ENCODE measurements at regions not wholly inside any gene's neighbourhood (a gene's known extent, or its start where the extent isn't known, plus 50 kb on each side); places are given as distances from the start of the nearest gene placed in this dataset.
A peak's percentile ranks its signal among the peaks of the same experiment; 100 is the strongest.

GRCh38 chr5:89435347-89435746 is 552.4 kb upstream of the MEF2C start:
- FAIRE-seq (peak; percentile 91), DNase-seq (ENCODE audit: insufficient read length, low spot score) (no peak)
- TF ChIP-seq POLR2A (IDR thresholded peaks at IDR 0.05; ENCODE audit: low read depth, low read length) = peak; percentile 56; the same call in 1 of the 2 replicates
- no peak for TF ChIP-seq POLR2AphosphoS5 (IDR thresholded peaks at IDR 0.05; ENCODE audit: low read depth, low read length)
- 0 out of 2 replicates have a peak, but pooled peaks have one; percentile 4 for TF ChIP-seq SPI1 (IDR thresholded peaks at IDR 0.05; ENCODE audit: low read depth, low read length)
- peak; percentile 83; the same call in 1 of the 2 replicates for TF ChIP-seq POU2F2 (IDR thresholded peaks at IDR 0.05; ENCODE audit: low read depth, low read length)
- no peak; the same call in 1 of the 2 replicates for TF ChIP-seq TAF1 (IDR thresholded peaks at IDR 0.05; ENCODE audit: low read depth, low read length)
- no peak for TF ChIP-seq PAX5 (IDR thresholded peaks at IDR 0.05; ENCODE audit: insufficient read depth, low read length, severe bottlenecking)

DNA sequence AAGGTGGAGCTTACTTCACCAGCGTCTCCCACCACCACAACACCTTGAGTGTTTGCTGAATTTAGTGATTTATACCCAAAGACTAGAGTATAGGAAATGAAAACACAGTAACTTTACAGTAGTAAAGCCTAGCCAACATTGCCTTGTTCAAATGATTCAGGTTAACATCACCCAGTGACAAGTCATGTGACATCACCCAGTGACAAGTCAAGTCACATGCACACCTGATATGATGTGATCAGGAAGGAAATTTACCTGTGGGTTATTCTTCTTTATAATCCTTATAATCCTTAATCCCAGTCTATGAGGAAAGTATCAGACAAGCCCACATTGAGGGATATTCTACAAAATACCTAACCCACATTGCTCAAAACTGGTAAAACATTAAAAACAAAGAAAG is 545.6 kb upstream of the MEF2C start:
- no peak for TF ChIP-seq POLR2AphosphoS5 (IDR thresholded peaks at IDR 0.05; ENCODE audit: low read depth, low read length)
- no peak for TF ChIP-seq TAF1 (IDR thresholded peaks at IDR 0.05; ENCODE audit: low read depth, low read length)
- no peak for TF ChIP-seq SPI1 (IDR thresholded peaks at IDR 0.05; ENCODE audit: low read depth, low read length)
- no peak for TF ChIP-seq POLR2A (IDR thresholded peaks at IDR 0.05; ENCODE audit: low read depth, low read length)
- TF ChIP-seq PAX5 (IDR thresholded peaks at IDR 0.05; ENCODE audit: insufficient read depth, low read length, severe bottlenecking) = no peak
- DNase-seq (ENCODE audit: insufficient read length, low spot score) (no peak), FAIRE-seq (peak; percentile 79)

GRCh38 chr5:89425062-89425461 is 542.1 kb upstream of the MEF2C start:
- TF ChIP-seq SPI1 (IDR thresholded peaks at IDR 0.05; ENCODE audit: low read depth, low read length) (no peak), POLR2AphosphoS5 (IDR thresholded peaks at IDR 0.05; ENCODE audit: low read depth, low read length) (no peak), POLR2A (IDR thresholded peaks at IDR 0.05; ENCODE audit: low read depth, low read length) (no peak), TAF1 (IDR thresholded peaks at IDR 0.05; ENCODE audit: low read depth, low read length) (no peak), PAX5 (IDR thresholded peaks at IDR 0.05; ENCODE audit: insufficient read depth, low read length, severe bottlenecking) (no peak)
- no peak for DNase-seq (ENCODE audit: insufficient read length, low spot score)
- FAIRE-seq = peak; percentile 58

- FAIRE-seq (no peak), DNase-seq (ENCODE audit: insufficient read length, low spot score) (no peak)
- no peak for TF ChIP-seq SPI1 (IDR thresholded peaks at IDR 0.05; ENCODE audit: low read depth, low read length)
Measured at GRCh38 chr5:89421035-89421434, 538.1 kb upstream of the MEF2C start.

GRCh38 chr5:89418407-89419085 is 535.6 kb upstream of the MEF2C start:
- FAIRE-seq = no peak
- no peak for DNase-seq (ENCODE audit: insufficient read length, low spot score)
- TF ChIP-seq PAX5 (IDR thresholded peaks at IDR 0.05; ENCODE audit: insufficient read depth, low read length, severe bottlenecking) (no peak), POLR2AphosphoS5 (IDR thresholded peaks at IDR 0.05; ENCODE audit: low read depth, low read length) (no peak), POU2F2 (IDR thresholded peaks at IDR 0.05; ENCODE audit: low read depth, low read length) (no peak), POLR2A (IDR thresholded peaks at IDR 0.05; ENCODE audit: low read depth, low read length) (no peak), TAF1 (IDR thresholded peaks at IDR 0.05; ENCODE audit: low read depth, low read length) (no peak), SPI1 (IDR thresholded peaks at IDR 0.05; ENCODE audit: low read depth, low read length) (no peak)

- TF ChIP-seq TAF1 (IDR thresholded peaks at IDR 0.05; ENCODE audit: low read depth, low read length) (no peak), POU2F2 (IDR thresholded peaks at IDR 0.05; ENCODE audit: low read depth, low read length) (no peak), SPI1 (IDR thresholded peaks at IDR 0.05; ENCODE audit: low read depth, low read length) (no peak), POLR2A (IDR thresholded peaks at IDR 0.05; ENCODE audit: low read depth, low read length) (no peak), PAX5 (IDR thresholded peaks at IDR 0.05; ENCODE audit: insufficient read depth, low read length, severe bottlenecking) (no peak), POLR2AphosphoS5 (IDR thresholded peaks at IDR 0.05; ENCODE audit: low read depth, low read length) (no peak)
- FAIRE-seq = no peak
- no peak for DNase-seq (ENCODE audit: insufficient read length, low spot score)
Measured at GRCh38 chr5:89417990-89418389, 535.0 kb upstream of the MEF2C start.

GRCh38 chr5:89417515-89417914 is 534.5 kb upstream of the MEF2C start:
- no peak for FAIRE-seq
- TF ChIP-seq POLR2A (IDR thresholded peaks at IDR 0.05; ENCODE audit: low read depth, low read length) = no peak
- no peak for TF ChIP-seq POLR2AphosphoS5 (IDR thresholded peaks at IDR 0.05; ENCODE audit: low read depth, low read length)
- no peak for TF ChIP-seq TAF1 (IDR thresholded peaks at IDR 0.05; ENCODE audit: low read depth, low read length)
- TF ChIP-seq POU2F2 (IDR thresholded peaks at IDR 0.05; ENCODE audit: low read depth, low read length) = no peak

DNA sequence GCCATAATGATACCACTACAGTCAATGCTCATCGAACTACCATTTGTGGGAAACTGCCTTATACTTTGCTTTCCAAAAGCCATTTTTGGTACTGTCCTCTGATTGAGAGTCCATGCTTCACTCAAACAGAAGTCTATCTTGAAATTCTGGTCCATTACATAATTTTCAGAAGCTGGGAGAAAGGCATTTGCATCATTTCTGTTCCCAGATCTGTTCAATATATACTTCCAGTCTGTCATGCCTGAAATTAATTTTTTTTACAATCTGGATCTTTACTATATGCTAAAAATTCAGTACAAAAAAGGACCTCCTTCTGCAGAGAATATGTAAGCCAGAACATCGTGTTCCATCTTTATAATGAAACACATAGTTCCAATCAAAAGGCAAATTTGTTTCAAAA is 528.9 kb upstream of the MEF2C start:
- FAIRE-seq (no peak), DNase-seq (ENCODE audit: insufficient read length, low spot score) (no peak)
- TF ChIP-seq SPI1 (IDR thresholded peaks at IDR 0.05; ENCODE audit: low read depth, low read length) = no peak
- no peak for TF ChIP-seq PAX5 (IDR thresholded peaks at IDR 0.05; ENCODE audit: insufficient read depth, low read length, severe bottlenecking)
- TF ChIP-seq TAF1 (IDR thresholded peaks at IDR 0.05; ENCODE audit: low read depth, low read length) = no peak
- no peak for TF ChIP-seq POLR2A (IDR thresholded peaks at IDR 0.05; ENCODE audit: low read depth, low read length)
- no peak for TF ChIP-seq POLR2AphosphoS5 (IDR thresholded peaks at IDR 0.05; ENCODE audit: low read depth, low read length)
- no peak for TF ChIP-seq POU2F2 (IDR thresholded peaks at IDR 0.05; ENCODE audit: low read depth, low read length)

More at GRCh38 chr5:89417515-89417914, 534.5 kb upstream of the MEF2C start:
- no peak for DNase-seq (ENCODE audit: insufficient read length, low spot score)

GRCh38 chr5:89407054-89407453 is 524.1 kb upstream of the MEF2C start:
- FAIRE-seq (no peak), DNase-seq (ENCODE audit: insufficient read length, low spot score) (no peak)
- TF ChIP-seq TAF1 (IDR thresholded peaks at IDR 0.05; ENCODE audit: low read depth, low read length) = no peak
- TF ChIP-seq POLR2A (IDR thresholded peaks at IDR 0.05; ENCODE audit: low read depth, low read length) = no peak
- TF ChIP-seq PAX5 (IDR thresholded peaks at IDR 0.05; ENCODE audit: insufficient read depth, low read length, severe bottlenecking) = no peak
- no peak for TF ChIP-seq POU2F2 (IDR thresholded peaks at IDR 0.05; ENCODE audit: low read depth, low read length)
- TF ChIP-seq POLR2AphosphoS5 (IDR thresholded peaks at IDR 0.05; ENCODE audit: low read depth, low read length) = no peak
- TF ChIP-seq SPI1 (IDR thresholded peaks at IDR 0.05; ENCODE audit: low read depth, low read length) = no peak

- TF ChIP-seq SPI1 (IDR thresholded peaks at IDR 0.05; ENCODE audit: low read depth, low read length) = no peak
- TF ChIP-seq PAX5 (IDR thresholded peaks at IDR 0.05; ENCODE audit: insufficient read depth, low read length, severe bottlenecking) = no peak
- no peak for TF ChIP-seq TAF1 (IDR thresholded peaks at IDR 0.05; ENCODE audit: low read depth, low read length)
- no peak for TF ChIP-seq POU2F2 (IDR thresholded peaks at IDR 0.05; ENCODE audit: low read depth, low read length)
- no peak for TF ChIP-seq POLR2AphosphoS5 (IDR thresholded peaks at IDR 0.05; ENCODE audit: low read depth, low read length)
- no peak for TF ChIP-seq POLR2A (IDR thresholded peaks at IDR 0.05; ENCODE audit: low read depth, low read length)
- DNase-seq (ENCODE audit: insufficient read length, low spot score) (no peak), FAIRE-seq (no peak)
Measured at GRCh38 chr5:89401659-89402058, 518.7 kb upstream of the MEF2C start.
